PC-3 (cell line): ENCODE measurements at regions not wholly inside any gene's neighbourhood (a gene's known extent, or its start where the extent isn't known, plus 50 kb on each side); places are given as distances from the start of the nearest gene placed in this dataset.

ENCODE experiments used
- CTCF ChIP-seq: fragments of 300-600 bp; sonication (generic); conservative IDR thresholded peaks from 2 replicates; pipeline ENCODE4 v1.5.1; 2017; ENCODE audit warnings: antibody characterized with exemption, low read depth, mild to moderate bottlenecking, low read length
- EZH2 ChIP-seq: fragments of 300-600 bp; sonication (generic); IDR thresholded peaks from one replicate; pipeline ENCODE4 v1.6.1; 2017; ENCODE audit warnings: antibody characterized with exemption, mild to moderate bottlenecking, low read length; ENCODE audit not compliant: unreplicated experiment
- EZH2phosphoT487 ChIP-seq: fragments of 300-600 bp; sonication (generic); IDR thresholded peaks from 2 replicates; pipeline ENCODE4 v1.6.1; 2018; ENCODE audit warnings: mild to moderate bottlenecking, antibody characterized with exemption, low read length, borderline replicate concordance

GRCh38 chr21:24716281-24716918 lies 890.9 kb downstream of the MRPL39 start:
- TF ChIP-seq CTCF (no peak), EZH2phosphoT487 (no peak), EZH2 (no peak)
